Head of caudate nucleus (tissue), 42 donors: ENCODE measurements at regions not wholly inside any gene's neighbourhood (a gene's known extent, or its start where the extent isn't known, plus 50 kb on each side); places are given as distances from the start of the nearest gene placed in this dataset.
"Not testable (repeated sequence)": the region's sequence is repeated elsewhere in the genome, so short reads cannot be mapped to it uniquely, and the experiment has no call there.

Experiments
- DNase-seq, 42 donors: peaks; one replicate each; pipeline versions ENCODE4 v3.0.0 to v3.0.0-alpha.2; 2020 to 2021; ENCODE audit warnings: mixed read lengths in 7 of 42
- intact Hi-C: fragments of 100-400 bp; cut with DNase I; formaldehyde crosslinking; loops from one replicate; pipeline ENCODE4 v1.15.0; 2022

GRCh38 chr12:34168507-34168906 lies 146.2 kb downstream of the ALG10 start:
- intact Hi-C loops, DNase-seq: not testable (repeated sequence)

GRCh38 chr12:34186492-34186891 lies 164.2 kb downstream of the ALG10 start:
- intact Hi-C loops, result no loop called here
- DNase-seq, result no peak

- DNase-seq, result no peak
- intact Hi-C loops, result no loop called here
Measured at GRCh38 chr12:34188974-34189373, 166.7 kb downstream of the ALG10 start.

GRCh38 chr12:34190054-34190453 lies 167.8 kb downstream of the ALG10 start:
- DNase-seq, result no peak
- intact Hi-C loops, result no loop called here

GRCh38 chr12:34198924-34199323 lies 176.6 kb downstream of the ALG10 start:
- intact Hi-C loops, result no loop called here
- DNase-seq, result no peak

- no peak for DNase-seq
- intact Hi-C loops, result no loop called here
Measured at GRCh38 chr12:34203866-34204620, 181.7 kb downstream of the ALG10 start.

GRCh38 chr12:34204830-34205285 lies 182.6 kb downstream of the ALG10 start:
- intact Hi-C loops, result no loop called here
- DNase-seq, result no peak

- DNase-seq, result no peak
Measured at GRCh38 chr12:34205401-34205800, 183.1 kb downstream of the ALG10 start.

GRCh38 chr12:34206061-34206785 lies 183.9 kb downstream of the ALG10 start:
- DNase-seq, result no peak
- intact Hi-C loops, result no loop called here

More at GRCh38 chr12:34205401-34205800, 183.1 kb downstream of the ALG10 start:
- intact Hi-C loops, result no loop called here

- intact Hi-C loops, result no loop called here
- no peak for DNase-seq
Measured at GRCh38 chr12:34207858-34208257, 185.6 kb downstream of the ALG10 start.

GRCh38 chr12:34208331-34209258 lies 186.3 kb downstream of the ALG10 start:
- intact Hi-C loops, result no loop called here
- no peak for DNase-seq

- no peak for DNase-seq
- intact Hi-C loops, result no loop called here
Measured at GRCh38 chr12:34209259-34209835, 187.1 kb downstream of the ALG10 start.

- DNase-seq, result peak in 1 of 42 donors; percentile 25
- intact Hi-C loops, result no loop called here
Measured at GRCh38 chr12:34210183-34210582, 187.9 kb downstream of the ALG10 start.

- peak in 2 of 42 donors; percentile 29 to 37 for DNase-seq
- intact Hi-C loops, result no loop called here
Measured at GRCh38 chr12:34210689-34211530, 188.6 kb downstream of the ALG10 start.

GRCh38 chr12:34212651-34213050 lies 190.4 kb downstream of the ALG10 start:
- intact Hi-C loops, result no loop called here
- DNase-seq, result peak in 2 of 42 donors; percentile 10 to 14

- peak in 2 of 42 donors; percentile 7 to 34 for DNase-seq
- intact Hi-C loops, result no loop called here
Measured at GRCh38 chr12:34214011-34214410, 191.7 kb downstream of the ALG10 start.

GRCh38 chr12:34215213-34215892 lies 193.1 kb downstream of the ALG10 start:
- intact Hi-C loops, result loop anchor here (5.0 kb wide), 1 partner anchor 93 kb away; no protein-coding TSS in a partner anchor
- DNase-seq, result peak in 2 of 42 donors; percentile 23 to 30
